Endothelial cell of umbilical vein (primary cell): ENCODE measurements at regions not wholly inside any gene's neighbourhood (a gene's known extent, or its start where the extent isn't known, plus 50 kb on each side); places are given as distances from the start of the nearest gene placed in this dataset.

Experiments
- BruUV-seq: library from RNA; stranded (reverse); fragments of 400-500 nt; replicated peaks from 2 replicates; lab custom pipeline; 2021; lab: Mats Ljungman, UMichigan
- CTCF ChIA-PET: fragments of 300-600, 350-600 bp; sonication (Branson Sonifier 250); formaldehyde crosslinking; loops from one replicate; lab custom pipeline; 2021; ENCODE audit warnings: antibody characterized with exemption, inconsistent platforms; lab: Charles Lee
- POLR2A ChIA-PET: fragments of 300-600, 350-600 bp; sonication (Branson Sonifier 250); formaldehyde crosslinking; loops from one replicate; lab custom pipeline; 2021; ENCODE audit warnings: antibody characterized with exemption, inconsistent platforms; lab: Charles Lee
- DNase-seq: peaks from one replicate; pipeline ENCODE4 v3.0.0-alpha.2; 2011; ENCODE audit warnings: low read depth, low spot score
- FAIRE-seq: peaks from 2 replicates; lab custom pipeline; 2011; peaks lifted over from hg19 to GRCh38; lab: Jason Lieb, UNC
- H2AFZ ChIP-seq: 2 replicates; pipeline ENCODE4 v1.6.0; 2012; ENCODE audit warnings: low read depth, low read length, control low read depth, inconsistent platforms
- H3K27ac ChIP-seq: 2 replicates; pipeline ENCODE4 v1.5.1; 2011; ENCODE audit warnings: low read depth, mild to moderate bottlenecking, control low read depth, low read length, moderate library complexity; ENCODE audit not compliant: insufficient read depth
- H3K27me3 ChIP-seq, 2 experiments: 2 replicates each; pipeline versions ENCODE4 v1.6.0 to v1.6.1; 2011; ENCODE audit warnings: low read length in 2 of 2, mixed read lengths in 1 of 2; ENCODE audit not compliant: control insufficient read depth in 2 of 2, insufficient read depth in 2 of 2
- H3K36me3 ChIP-seq, 2 experiments: 2 replicates in 1 of 2; 3 replicates in 1 of 2; pipeline ENCODE4 v1.5.1; 2011; ENCODE audit warnings: low read length in 2 of 2, mild to moderate bottlenecking in 1 of 2, moderate library complexity in 1 of 2; ENCODE audit not compliant: control insufficient read depth in 2 of 2, insufficient read depth in 2 of 2; ENCODE audit errors: extremely low read depth in 1 of 2
- H3K4me1 ChIP-seq: 3 replicates; pipeline ENCODE4 v1.5.1; 2011; ENCODE audit warnings: mild to moderate bottlenecking, low read length; ENCODE audit not compliant: control insufficient read depth, insufficient read depth; ENCODE audit errors: extremely low read depth
- H3K4me2 ChIP-seq: 2 replicates; pipeline ENCODE4 v1.6.1; 2011; ENCODE audit warnings: low read length, control low read depth, mixed read lengths; ENCODE audit not compliant: insufficient read depth
- H3K4me3 ChIP-seq, 3 experiments: fragments of 200-600 bp in 1 of 3; sonication (generic), shearing (Covaris generic) in 1 of 3; replicated peaks in 1 of 3; 2 replicates each; pipeline ENCODE4 v1.5.1; 2011 to 2016; ENCODE audit warnings: control low read depth in 3 of 3, low read length in 3 of 3, mild to moderate bottlenecking in 2 of 3, inconsistent platforms in 1 of 3, low read depth in 1 of 3, moderate library complexity in 1 of 3; ENCODE audit not compliant: insufficient read depth in 1 of 3
- H3K79me2 ChIP-seq: 2 replicates; pipeline ENCODE4 v1.6.0; 2012; ENCODE audit warnings: low read length, inconsistent platforms; ENCODE audit not compliant: control insufficient read depth, insufficient read depth
- H3K9ac ChIP-seq: replicated peaks from 2 replicates; pipeline ENCODE3; 2011; ENCODE audit warnings: low read length, control low read depth; ENCODE audit not compliant: insufficient read depth; ENCODE audit errors: extremely low read depth
- H3K9me1 ChIP-seq: replicated peaks from 3 replicates; pipeline ENCODE4 v1.6.0; 2011; ENCODE audit warnings: mild to moderate bottlenecking, low read length; ENCODE audit not compliant: control insufficient read depth, insufficient read depth; ENCODE audit errors: extremely low read depth
- H3K9me3 ChIP-seq: replicated peaks from 2 replicates; pipeline ENCODE4 v1.5.1; 2012; ENCODE audit warnings: low read length, inconsistent platforms; ENCODE audit not compliant: control insufficient read depth, insufficient read depth
- H4K20me1 ChIP-seq: replicated peaks from 2 replicates; pipeline ENCODE3; 2011; ENCODE audit warnings: mild to moderate bottlenecking, low read length; ENCODE audit not compliant: control insufficient read depth, insufficient read depth; ENCODE audit errors: extremely low read depth
- CTCF ChIP-seq, 2 donors: IDR thresholded peaks; 1 replicate in 1 of 2; 2 replicates in 1 of 2; pipeline ENCODE4 v1.5.1; 2011; ENCODE audit warnings: low read length in 2 of 2, mild to moderate bottlenecking in 2 of 2, moderate library complexity in 2 of 2, control low read depth in 1 of 2, inconsistent platforms in 1 of 2, low read depth in 1 of 2; ENCODE audit not compliant: insufficient read depth in 1 of 2; ENCODE audit errors: extremely low read depth in 1 of 2
- EZH2 ChIP-seq: IDR thresholded peaks from 2 replicates; pipeline ENCODE4 v1.6.1; 2012; ENCODE audit warnings: borderline replicate concordance, low read depth, mild to moderate bottlenecking, moderate library complexity, low read length, inconsistent platforms; ENCODE audit not compliant: severe bottlenecking
- FOS ChIP-seq: IDR thresholded peaks from 2 replicates; pipeline ENCODE4 v1.6.1; 2011; ENCODE audit warnings: mild to moderate bottlenecking, low read length, moderate library complexity, borderline replicate concordance; ENCODE audit not compliant: insufficient read depth
- GATA2 ChIP-seq: IDR thresholded peaks from 2 replicates; pipeline ENCODE4 v1.7.0; 2011; ENCODE audit warnings: low read depth, mild to moderate bottlenecking, moderate library complexity, mixed read lengths, low read length; ENCODE audit not compliant: insufficient read length, insufficient read depth
- JUN ChIP-seq: IDR thresholded peaks from 2 replicates; pipeline ENCODE4 v1.6.1; 2011; ENCODE audit warnings: borderline replicate concordance, low read depth; ENCODE audit not compliant: insufficient read length, insufficient read depth
- POLR2A ChIP-seq: IDR thresholded peaks from 2 replicates; pipeline ENCODE4 v1.6.1; 2012; ENCODE audit warnings: low read depth, mild to moderate bottlenecking, control low read depth, low read length
- POLR2AphosphoS5 ChIP-seq: IDR thresholded peaks from 2 replicates; pipeline ENCODE4 v1.6.1; 2012; ENCODE audit warnings: low read depth, mild to moderate bottlenecking, control low read depth, low read length, moderate library complexity; ENCODE audit not compliant: insufficient read depth
- dilution Hi-C: fragments of 300-500 bp; cut with MboI; formaldehyde crosslinking; loops from one replicate; pipeline ENCODE4 v1.15.0; 2019; ENCODE audit warnings: low sequenced_read_pairs; ENCODE audit not compliant: extremely low pct_ligation_motif_present
- intact Hi-C: fragments of 100-400 bp; cut with micrococcal nuclease; formaldehyde crosslinking; loops from one replicate; pipeline ENCODE4 v1.10.0; 2022
- TF ChIP-seq, protein P1 (sequence below): IDR thresholded peaks from 2 replicates; pipeline ENCODE4 v1.6.1; 2011; ENCODE audit not compliant: insufficient read depth, insufficient read length

DNA sequence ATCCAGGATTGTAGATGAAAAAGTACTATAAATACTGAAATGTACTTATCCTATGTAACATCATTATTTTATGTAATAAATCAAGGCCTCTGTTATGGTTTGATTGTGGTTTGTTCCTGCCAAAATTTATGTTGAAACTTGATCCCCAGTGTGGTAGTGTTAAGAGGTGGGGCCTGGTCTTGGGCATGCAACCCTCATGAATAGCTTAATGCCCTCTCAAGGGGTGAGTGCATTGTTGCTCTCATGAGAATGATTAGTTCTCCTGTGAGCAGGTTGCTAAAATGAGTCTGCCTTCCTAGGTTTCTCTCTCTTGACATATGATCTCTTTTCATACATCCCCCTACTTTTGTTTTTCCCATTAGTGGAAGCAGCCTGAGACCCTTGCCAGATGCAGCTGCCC lies 915.4 kb downstream of the TSN start:
- no peak for DNase-seq
- no peak overlapping the region for H3K4me3 ChIP-seq
- no peaks in the 10 kb centered on the region for H3K36me3 ChIP-seq
- CTCF ChIA-PET: no interaction called here
- POLR2A ChIA-PET: no interaction called here
- no peak overlapping the region for H3K4me2 ChIP-seq
- H3K9me1 ChIP-seq: no peaks in the 10 kb centered on the region
- no peak overlapping the region for H2AFZ ChIP-seq
- FAIRE-seq: no peak
- no peak for TF ChIP-seq POLR2AphosphoS5
- TF ChIP-seq, protein P1, sequence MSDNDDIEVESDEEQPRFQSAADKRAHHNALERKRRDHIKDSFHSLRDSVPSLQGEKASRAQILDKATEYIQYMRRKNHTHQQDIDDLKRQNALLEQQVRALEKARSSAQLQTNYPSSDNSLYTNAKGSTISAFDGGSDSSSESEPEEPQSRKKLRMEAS: no peak
- no peak for TF ChIP-seq GATA2
- H3K27me3 ChIP-seq: no peaks in the 10 kb centered on the region
- dilution Hi-C loops: no loop called here
- no peaks in the 10 kb centered on the region for H3K4me1 ChIP-seq
- no peak overlapping the region for H3K9ac ChIP-seq
- no peaks in the 10 kb centered on the region for H3K79me2 ChIP-seq
- no TSS peak for BruUV-seq
- no peaks in the 10 kb centered on the region for H3K9me3 ChIP-seq
- no peak overlapping the region for H3K27ac ChIP-seq
- intact Hi-C loops: no loop called here
- no peaks in the 10 kb centered on the region for H4K20me1 ChIP-seq

DNA sequence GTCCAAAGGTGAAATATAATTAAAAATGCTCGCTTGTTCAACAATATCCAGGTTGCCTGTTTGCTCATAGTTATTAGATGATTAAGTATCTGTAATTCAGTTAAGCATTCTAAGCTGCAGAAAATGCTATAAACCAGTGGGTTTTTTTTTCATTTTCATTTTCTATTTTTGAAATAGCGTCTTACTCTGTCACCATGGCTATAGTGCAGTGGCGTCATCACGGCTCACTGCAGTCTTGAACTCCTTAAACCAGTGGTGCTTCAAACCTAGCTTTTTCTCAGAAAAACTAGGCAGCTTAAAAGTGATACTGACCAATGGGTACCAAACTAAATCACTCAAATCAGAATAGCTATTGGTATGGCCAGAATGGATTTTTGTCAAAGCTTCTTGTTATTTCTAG lies 925.2 kb downstream of the TSN start:
- H3K4me3 ChIP-seq: no peak overlapping the region
- no peak for DNase-seq
- dilution Hi-C loops (no loop called here), intact Hi-C loops (no loop called here)
- H3K9ac ChIP-seq: no peak overlapping the region
- H3K4me1 ChIP-seq: no peaks in the 10 kb centered on the region
- no peak overlapping the region for H3K4me2 ChIP-seq
- CTCF ChIA-PET: no interaction called here
- TF ChIP-seq, protein P1: no peak
- TF ChIP-seq CTCF (IDR thresholded peaks at IDR 0.05; ENCODE audit: extremely low read depth in 1 of 2, insufficient read depth in 1 of 2, low read depth in 1 of 2, low read length in 2 of 2) (no peak), GATA2 (no peak), EZH2 (no peak), POLR2A (no peak), JUN (no peak), FOS (no peak), POLR2AphosphoS5 (no peak)
- no peaks in the 10 kb centered on the region for H3K79me2 ChIP-seq
- H2AFZ ChIP-seq: no peak overlapping the region
- no peaks in the 10 kb centered on the region for H4K20me1 ChIP-seq
- FAIRE-seq: no peak
- POLR2A ChIA-PET: no interaction called here
- no peaks in the 10 kb centered on the region for H3K36me3 ChIP-seq
- no TSS peak for BruUV-seq
- no peak overlapping the region for H3K27ac ChIP-seq
- no peaks in the 10 kb centered on the region for H3K27me3 ChIP-seq
- H3K9me3 ChIP-seq: no peaks in the 10 kb centered on the region
- no peaks in the 10 kb centered on the region for H3K9me1 ChIP-seq
